Activated CD8-positive, alpha-beta T cell treated with anti-CD3 and anti-CD28 coated beads for 36 hours (primary cell): ENCODE measurements at regions not wholly inside any gene's neighbourhood (a gene's known extent, or its start where the extent isn't known, plus 50 kb on each side); places are given as distances from the start of the nearest gene placed in this dataset.

Source experiments
- ATAC-seq: fragments of 200-7000 bp; cut with Tn5 transposase; one replicate; pipeline ENCODE4 v1.10.0; 2021; ENCODE audit warnings: mild to moderate bottlenecking, moderate library complexity
- CTCF ChIA-PET: fragments of 350-600 bp; sonication (Branson Sonifier 250); formaldehyde crosslinking; loops from one replicate; lab custom pipeline; 2021; ENCODE audit warnings: antibody characterized with exemption; lab: Charles Lee
- POLR2A ChIA-PET: fragments of 350-600 bp; sonication (Branson Sonifier 250); formaldehyde crosslinking; loops from one replicate; lab custom pipeline; 2021; ENCODE audit warnings: antibody characterized with exemption; lab: Charles Lee
- DNase-seq: peaks from one replicate; pipeline ENCODE4 v3.0.0-alpha.2; 2020
- H3K27ac Mint-ChIP-seq: one replicate; pipeline ENCODE4 v1.8.0; 2021; ENCODE audit warnings: mild to moderate bottlenecking, mixed read lengths
- H3K27me3 Mint-ChIP-seq: one replicate; pipeline ENCODE4 v1.8.0; 2021; ENCODE audit warnings: mixed read lengths
- H3K36me3 Mint-ChIP-seq: one replicate; pipeline ENCODE4 v1.8.0; 2021; ENCODE audit warnings: low read depth, mixed read lengths
- H3K4me1 Mint-ChIP-seq: one replicate; pipeline ENCODE4 v1.8.0; 2021; ENCODE audit warnings: low read depth, mixed read lengths
- H3K4me3 Mint-ChIP-seq: one replicate; pipeline ENCODE4 v1.8.0; 2021; ENCODE audit warnings: mild to moderate bottlenecking, moderate library complexity, mixed read lengths
- H3K9me3 Mint-ChIP-seq: one replicate; pipeline ENCODE4 v1.8.0; 2021; ENCODE audit warnings: mixed read lengths
- CTCF ChIP-seq: fragments of 200-600 bp; IDR thresholded peaks from one replicate; pipeline ENCODE4 v1.8.0; 2022; ENCODE audit warnings: antibody characterized with exemption, mild to moderate bottlenecking
- intact Hi-C: fragments of 100-400 bp; cut with micrococcal nuclease; formaldehyde crosslinking; loops from one replicate; pipeline ENCODE4 v1.10.0; 2022

GRCh38 chr2:133936096-133936495, 317.8 kb upstream of the MGAT5 start:
- ATAC-seq = no peak

GRCh38 chr2:133936601-133937000, 317.3 kb upstream of the MGAT5 start:
- Mint-ChIP-seq H3K9me3 (no peaks in the 10 kb centered on the region), H3K4me1 (no peaks in the 10 kb centered on the region), H3K27ac (no peak overlapping the region), H3K27me3 (peaks cover 10% of the 10 kb centered on the region), H3K36me3 (no peaks in the 10 kb centered on the region), H3K4me3 (no peak overlapping the region)
- DNase-seq (no peak), ATAC-seq (no peak)
- POLR2A ChIA-PET = no interaction called here
- intact Hi-C loops = no loop called here
- CTCF ChIA-PET = no interaction called here
- no peak for TF ChIP-seq CTCF

More at GRCh38 chr2:133936096-133936495, 317.8 kb upstream of the MGAT5 start:
- POLR2A ChIA-PET = no interaction called here
- Mint-ChIP-seq H3K4me1 (no peaks in the 10 kb centered on the region), H3K27ac (no peak overlapping the region), H3K36me3 (no peaks in the 10 kb centered on the region), H3K9me3 (no peaks in the 10 kb centered on the region), H3K4me3 (no peak overlapping the region), H3K27me3 (peaks cover 10% of the 10 kb centered on the region)
- DNase-seq = no peak
- CTCF ChIA-PET = no interaction called here
- no peak for TF ChIP-seq CTCF
- intact Hi-C loops = no loop called here

DNA sequence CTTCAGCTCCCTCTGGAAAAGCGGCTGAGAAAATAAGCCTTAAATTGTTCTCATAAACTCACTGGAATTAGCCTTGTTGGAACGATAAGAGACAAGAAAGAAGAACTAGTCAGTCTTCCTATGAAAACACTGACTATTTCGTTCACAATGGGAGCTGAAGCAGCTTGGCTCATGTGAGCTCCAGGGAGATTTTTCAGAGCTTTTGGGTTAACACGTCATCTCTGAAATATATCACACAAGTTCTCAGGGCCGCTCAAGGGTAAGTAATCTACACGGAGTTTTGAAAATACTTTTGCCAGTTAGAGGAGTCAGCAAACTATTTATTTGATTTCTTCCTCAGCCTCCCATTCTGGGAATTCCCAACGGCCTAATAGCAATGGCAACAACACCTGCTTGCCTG, 316.2 kb upstream of the MGAT5 start:
- Mint-ChIP-seq H3K9me3 (no peaks in the 10 kb centered on the region), H3K27ac (no peak overlapping the region), H3K4me3 (no peak overlapping the region), H3K27me3 (peaks cover 8% of the 10 kb centered on the region), H3K4me1 (no peaks in the 10 kb centered on the region), H3K36me3 (no peaks in the 10 kb centered on the region)
- DNase-seq = no peak
- CTCF ChIA-PET = no interaction called here
- intact Hi-C loops = no loop called here
- no peak for ATAC-seq
- POLR2A ChIA-PET = no interaction called here
- TF ChIP-seq CTCF = no peak

- ATAC-seq (no peak), DNase-seq (no peak)
- H3K27ac Mint-ChIP-seq = no peak overlapping the region
- no peaks in the 10 kb centered on the region for H3K4me1 Mint-ChIP-seq
- peaks cover 11% of the 10 kb centered on the region for H3K27me3 Mint-ChIP-seq
- intact Hi-C loops = no loop called here
- ChIA-PET CTCF (no interaction called here), POLR2A (no interaction called here)
- no peak for TF ChIP-seq CTCF
- no peaks in the 10 kb centered on the region for H3K9me3 Mint-ChIP-seq
- H3K4me3 Mint-ChIP-seq = no peak overlapping the region
- H3K36me3 Mint-ChIP-seq = no peaks in the 10 kb centered on the region
These were observed 313.7 kb upstream of the MGAT5 start for GRCh38 chr2:133940134-133940533.

DNA sequence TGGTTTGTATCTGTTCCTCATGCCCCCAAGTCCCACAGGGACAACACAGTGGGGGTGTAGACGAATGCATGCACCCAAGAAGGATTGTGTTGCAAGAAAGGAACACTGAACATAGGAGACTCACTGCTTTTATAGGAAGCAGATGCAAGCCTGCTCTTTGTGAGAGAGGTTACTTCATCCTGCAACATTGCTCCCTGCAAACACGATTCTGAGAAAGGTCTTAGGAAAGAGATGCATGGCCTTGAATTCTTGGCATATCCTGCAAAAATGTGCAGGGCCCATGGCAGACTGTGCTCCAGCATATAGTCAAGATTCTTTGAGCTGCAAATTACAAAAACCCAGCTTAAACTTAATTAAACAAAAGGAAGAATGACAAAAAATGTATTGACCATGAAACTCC, 312.2 kb upstream of the MGAT5 start:
- no peak for TF ChIP-seq CTCF
- Mint-ChIP-seq H3K9me3 (no peaks in the 10 kb centered on the region), H3K36me3 (no peaks in the 10 kb centered on the region), H3K4me3 (no peak overlapping the region), H3K27me3 (peaks cover 4% of the 10 kb centered on the region), H3K27ac (no peak overlapping the region), H3K4me1 (no peaks in the 10 kb centered on the region)
- CTCF ChIA-PET = no interaction called here
- DNase-seq = no peak
- intact Hi-C loops = no loop called here
- POLR2A ChIA-PET = interaction anchor here (0.7 kb wide), 1 partner anchor 79 kb away, joined by 5 read pairs; no protein-coding TSS in a partner anchor
- ATAC-seq = no peak
